Sigmoid colon (tissue), 3 donors: ENCODE measurements at regions not wholly inside any gene's neighbourhood (a gene's known extent, or its start where the extent isn't known, plus 50 kb on each side); places are given as distances from the start of the nearest gene placed in this dataset.

ENCODE experiments used
- POLR2A ChIP-seq, 2 donors: fragments of 450-650 bp; IDR thresholded peaks; one replicate each; pipeline ENCODE4 v1.6.1; 2016; ENCODE audit warnings: antibody characterized with exemption in 2 of 2, mild to moderate bottlenecking in 2 of 2, moderate library complexity in 2 of 2
- TF ChIP-seq, protein P1 (sequence below), 4 experiments: fragments of 450-650 bp in 3 of 4; fragments of 200-600 bp in 1 of 4; IDR thresholded peaks; one replicate each; pipeline ENCODE4 v1.5.1; 2016 to 2019; ENCODE audit warnings: antibody characterized with exemption in 4 of 4, mild to moderate bottlenecking in 3 of 4, moderate library complexity in 2 of 4

DNA sequence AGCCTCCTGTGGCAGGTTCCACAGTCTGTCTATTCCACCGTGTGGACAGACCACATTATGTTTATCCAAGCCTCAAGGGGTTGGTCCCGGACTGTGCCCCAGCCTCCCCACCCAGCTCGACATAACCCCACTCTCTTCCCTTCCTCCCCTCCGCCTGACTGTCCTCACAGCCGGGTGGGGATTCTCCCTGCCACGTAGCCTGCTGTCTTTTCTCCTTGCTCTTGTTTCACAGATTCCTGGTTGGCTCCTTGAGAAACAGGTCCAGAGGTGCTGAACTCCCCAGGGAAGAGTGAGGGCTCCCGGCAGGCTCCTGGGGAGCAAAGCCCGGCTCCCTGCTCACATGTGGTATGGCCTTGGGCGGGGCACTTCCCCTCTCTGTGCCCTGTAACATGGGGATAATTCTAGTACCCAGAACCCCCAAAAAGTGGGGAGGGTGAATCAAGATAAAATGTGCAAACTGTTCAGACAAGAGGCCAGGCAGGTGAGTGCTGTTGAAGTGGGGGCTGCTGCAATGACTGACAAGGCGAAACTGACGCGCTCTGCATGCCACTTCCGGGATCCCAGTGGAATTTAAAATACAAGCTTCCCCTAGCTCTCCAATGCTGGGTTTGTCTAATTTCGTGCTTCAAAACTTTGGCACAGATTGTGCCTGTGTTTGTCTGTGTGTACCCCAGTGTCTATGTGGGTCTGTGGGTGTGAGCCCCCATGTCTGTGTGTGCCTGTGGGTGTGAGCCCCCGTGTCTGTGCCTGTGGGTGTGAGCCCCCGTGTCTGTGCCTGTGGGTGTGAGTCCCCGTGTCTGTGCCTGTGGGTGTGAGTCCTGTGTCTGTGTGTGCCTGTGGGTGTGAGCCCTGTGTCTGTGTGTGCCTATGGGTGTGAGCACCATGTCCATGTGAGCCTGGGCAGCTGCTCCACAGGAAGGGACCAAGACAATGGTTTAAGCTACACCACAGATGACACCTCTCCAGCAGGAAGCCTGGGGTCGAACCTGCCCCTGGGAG, 160.6 kb upstream of the IQSEC1 start:
- no peak for TF ChIP-seq POLR2A (IDR thresholded peaks at IDR 0.05)
- TF ChIP-seq, protein P1, sequence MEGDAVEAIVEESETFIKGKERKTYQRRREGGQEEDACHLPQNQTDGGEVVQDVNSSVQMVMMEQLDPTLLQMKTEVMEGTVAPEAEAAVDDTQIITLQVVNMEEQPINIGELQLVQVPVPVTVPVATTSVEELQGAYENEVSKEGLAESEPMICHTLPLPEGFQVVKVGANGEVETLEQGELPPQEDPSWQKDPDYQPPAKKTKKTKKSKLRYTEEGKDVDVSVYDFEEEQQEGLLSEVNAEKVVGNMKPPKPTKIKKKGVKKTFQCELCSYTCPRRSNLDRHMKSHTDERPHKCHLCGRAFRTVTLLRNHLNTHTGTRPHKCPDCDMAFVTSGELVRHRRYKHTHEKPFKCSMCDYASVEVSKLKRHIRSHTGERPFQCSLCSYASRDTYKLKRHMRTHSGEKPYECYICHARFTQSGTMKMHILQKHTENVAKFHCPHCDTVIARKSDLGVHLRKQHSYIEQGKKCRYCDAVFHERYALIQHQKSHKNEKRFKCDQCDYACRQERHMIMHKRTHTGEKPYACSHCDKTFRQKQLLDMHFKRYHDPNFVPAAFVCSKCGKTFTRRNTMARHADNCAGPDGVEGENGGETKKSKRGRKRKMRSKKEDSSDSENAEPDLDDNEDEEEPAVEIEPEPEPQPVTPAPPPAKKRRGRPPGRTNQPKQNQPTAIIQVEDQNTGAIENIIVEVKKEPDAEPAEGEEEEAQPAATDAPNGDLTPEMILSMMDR (IDR thresholded peaks at IDR 0.05), result no peak
